ENCODE measurements at regions not wholly inside any gene's neighbourhood (a gene's known extent, or its start where the extent isn't known, plus 50 kb on each side); places are given as distances from the start of the nearest gene placed in this dataset.

DNA sequence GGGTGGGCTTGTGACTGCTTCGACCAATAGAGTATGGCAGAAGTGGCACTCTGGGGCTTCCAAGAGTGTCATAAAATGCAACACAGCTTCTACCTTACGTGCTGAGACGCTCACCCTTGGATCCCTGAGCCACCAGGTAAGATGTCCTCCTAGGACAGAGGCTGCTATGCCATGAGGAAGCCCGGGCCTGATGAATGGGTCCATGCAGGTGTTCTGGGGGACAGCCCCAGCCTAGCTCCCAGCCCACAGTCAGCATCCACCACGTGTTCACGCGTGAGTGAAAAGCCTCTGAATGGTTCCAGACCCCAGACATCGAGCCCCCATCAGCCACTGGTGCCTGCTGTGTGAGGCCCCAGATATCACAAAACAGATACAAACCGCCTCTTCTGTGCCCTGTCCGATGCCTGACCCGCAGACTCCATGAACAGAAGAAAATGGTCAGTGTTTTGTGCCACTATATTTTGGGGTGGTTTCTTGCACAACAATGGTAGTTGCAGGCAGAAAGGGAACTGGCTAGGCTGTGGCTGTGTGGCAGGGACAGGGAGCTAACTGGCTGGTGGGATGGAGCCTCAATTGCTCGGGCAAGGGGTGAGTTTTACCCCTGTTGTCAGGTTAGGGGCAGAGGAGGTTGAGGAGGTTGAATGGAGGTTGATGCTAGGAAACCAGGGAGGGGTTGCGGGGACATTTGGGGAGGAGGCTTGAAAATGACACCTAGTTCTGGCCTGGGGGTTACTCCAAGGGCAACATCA is 92.2 kb downstream of the LINGO1 start:
- Histone ChIP-seq H3K27me3 (ENCODE audit: control insufficient read depth in 2 of 2, insufficient read depth in 2 of 2, low read length in 2 of 2) (no peaks in the 10 kb centered on the region), H4K20me1 (replicated peaks; ENCODE audit: control insufficient read depth, insufficient read depth, low read length) (no peaks in the 10 kb centered on the region), H3K4me3 (no peak overlapping the region), H3K27ac (ENCODE audit: extremely low read depth, low read depth, low read length) (no peak overlapping the region), H3K79me2 (ENCODE audit: control insufficient read depth, insufficient read depth, low read length) (no peaks in the 10 kb centered on the region), H3K9ac (ENCODE audit: insufficient read depth in 1 of 2, low read depth in 2 of 2, low read length in 2 of 2) (peak overlapping the region in 1 of 2 experiments; percentile 39; a peak in 1 of 4 replicates), H2AFZ (ENCODE audit: low read depth, low read length) (no peak overlapping the region), H3K9me1 (ENCODE audit: control insufficient read depth, insufficient read depth, low read length) (no peaks in the 10 kb centered on the region), H3K36me3 (ENCODE audit: control insufficient read depth, insufficient read depth, low read length) (no peaks in the 10 kb centered on the region), H3K4me1 (replicated peaks in 1 of 2; ENCODE audit: control insufficient read depth in 2 of 2, insufficient read depth in 2 of 2, low read length in 2 of 2) (peaks cover 3 to 22% of the 10 kb centered on the region in 2 experiments), H3K4me2 (ENCODE audit: insufficient read depth, low read length) (no peak overlapping the region), H3K9me3 (replicated peaks; ENCODE audit: control insufficient read depth, insufficient read depth, low read depth, low read length) (no peaks in the 10 kb centered on the region)
- no peak for DNase-seq (ENCODE audit: extremely low read depth in 1 of 4, low spot score in 3 of 4)
- FAIRE-seq, result no peak
- WGBS (ENCODE audit: insufficient coverage, low coverage, missing lambda C conversion rate), result 23% methylated on average over 13 of the region's 13 CpGs
- ATAC-seq, result no peak
- no TSS peak for BruUV-seq (replicated peaks)
- in situ Hi-C loops (cut with MboI) (loop anchor here (5.0 kb wide), 1 partner anchor 513 kb away; no protein-coding TSS in a partner anchor), intact Hi-C loops (cut with micrococcal nuclease) (no loop called here)
- ChIA-PET CTCF (ENCODE audit: low intra/inter-chr PET ratio) (interaction anchor here (1.2 kb wide), 1 partner anchor 354 kb away, joined by 3 read pairs; no protein-coding TSS in a partner anchor), POLR2A (interaction anchor here (1.1 kb wide), 1 partner anchor 425 kb away, joined by 3 read pairs; no protein-coding TSS in a partner anchor)
- no peak for TF ChIP-seq REST (IDR thresholded peaks at IDR 0.05; ENCODE audit: borderline replicate concordance)
- no peak for TF ChIP-seq REST (CRISPR knock-in tag; IDR thresholded peaks at IDR 0.05; ENCODE audit: low read depth)
- no peak for TF ChIP-seq ZNF24 (IDR thresholded peaks at IDR 0.05)
- TF ChIP-seq SFPQ (IDR thresholded peaks at IDR 0.05; ENCODE audit: low read depth, low read length), result no peak
- TF ChIP-seq HDAC6 (IDR thresholded peaks at IDR 0.05; ENCODE audit: low read depth, low read length), result no peak
- no peak for TF ChIP-seq ZNF584 (CRISPR knock-in tag; IDR thresholded peaks at IDR 0.05; ENCODE audit: low read depth)
- no peak for TF ChIP-seq TRIM28 (IDR thresholded peaks at IDR 0.05)
- TF ChIP-seq RBM34 (IDR thresholded peaks at IDR 0.05; ENCODE audit: borderline replicate concordance, insufficient read depth, low read length), result no peak
- TF ChIP-seq ZNF324 (CRISPR knock-in tag; IDR thresholded peaks at IDR 0.05), result no peak

Measured in K562 (cell line).